Astrocyte (in vitro differentiated cells and primary cell): ENCODE measurements at regions not wholly inside any gene's neighbourhood (a gene's known extent, or its start where the extent isn't known, plus 50 kb on each side); places are given as distances from the start of the nearest gene placed in this dataset.

Source experiments
- CTCF ChIP-seq: IDR thresholded peaks from 2 replicates; pipeline ENCODE4 v1.5.1; 2011; ENCODE audit warnings: low read depth, mild to moderate bottlenecking, inconsistent platforms, low read length, moderate library complexity; ENCODE audit not compliant: insufficient read depth
- EZH2 ChIP-seq: IDR thresholded peaks from 2 replicates; pipeline ENCODE4 v1.6.1; 2012; ENCODE audit warnings: mild to moderate bottlenecking, low read length, inconsistent platforms; ENCODE audit not compliant: insufficient read depth

GRCh38 chr2:190150413-190150812 is 87.9 kb upstream of the MSTN start:
- TF ChIP-seq CTCF, result no peak
- no peak for TF ChIP-seq EZH2
